ENCODE measurements at regions not wholly inside any gene's neighbourhood (a gene's known extent, or its start where the extent isn't known, plus 50 kb on each side); places are given as distances from the start of the nearest gene placed in this dataset.

DNA sequence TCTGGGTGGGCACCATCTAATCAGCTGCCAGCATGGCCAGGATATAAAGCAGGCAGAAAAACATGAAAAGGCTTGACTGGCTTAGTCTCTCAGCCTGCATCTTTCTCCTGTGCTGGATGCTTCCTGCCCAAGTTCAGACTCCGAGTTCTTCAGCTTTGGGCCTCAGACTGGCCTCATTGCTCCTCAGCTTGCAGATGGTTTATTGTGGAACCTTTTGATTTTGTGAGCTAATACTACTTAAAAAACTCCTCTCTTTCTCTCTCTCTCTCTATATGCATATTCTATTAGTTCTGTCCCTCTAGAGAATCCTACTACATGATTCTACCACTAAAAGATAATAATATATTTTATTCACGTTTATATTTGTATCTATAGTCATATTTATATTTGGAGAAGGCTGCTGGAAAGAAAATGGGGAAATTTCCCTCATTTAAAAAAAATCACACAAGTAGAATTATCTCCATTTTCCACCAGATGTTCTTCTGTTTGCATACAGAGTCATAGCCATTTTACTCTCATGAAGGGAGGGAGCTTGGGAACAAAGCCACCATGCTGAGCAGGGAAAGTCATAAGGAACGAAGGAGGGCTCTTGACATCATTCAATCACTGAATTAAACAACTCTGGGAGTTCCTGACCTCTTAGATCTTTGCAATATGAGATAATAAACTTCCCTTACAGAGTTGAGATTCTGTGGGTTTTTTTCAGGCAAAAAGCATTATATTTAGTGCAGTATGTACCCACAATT, 1137.4 kb upstream of the CDH18 start:
- ATAC-seq (ENCODE audit: insufficient read depth, low read depth) = no peak
- no peaks in the 10 kb centered on the region for H3K36me3 ChIP-seq (ENCODE audit: insufficient read depth, low read length)
- H3K9ac ChIP-seq (ENCODE audit: low read depth, low read length) = no peak overlapping the region
- no peak overlapping the region for H2AFZ ChIP-seq (ENCODE audit: low read depth, low read length)
- no peaks in the 10 kb centered on the region for H3K4me1 ChIP-seq (ENCODE audit: insufficient read depth, low read length)
- no peaks in the 10 kb centered on the region for H4K20me1 ChIP-seq (ENCODE audit: insufficient read depth, low read length)
- no peak for TF ChIP-seq EZH2 (IDR thresholded peaks at IDR 0.05; ENCODE audit: borderline replicate concordance, low read depth, low read length, severe bottlenecking)
- TF ChIP-seq, protein P1, sequence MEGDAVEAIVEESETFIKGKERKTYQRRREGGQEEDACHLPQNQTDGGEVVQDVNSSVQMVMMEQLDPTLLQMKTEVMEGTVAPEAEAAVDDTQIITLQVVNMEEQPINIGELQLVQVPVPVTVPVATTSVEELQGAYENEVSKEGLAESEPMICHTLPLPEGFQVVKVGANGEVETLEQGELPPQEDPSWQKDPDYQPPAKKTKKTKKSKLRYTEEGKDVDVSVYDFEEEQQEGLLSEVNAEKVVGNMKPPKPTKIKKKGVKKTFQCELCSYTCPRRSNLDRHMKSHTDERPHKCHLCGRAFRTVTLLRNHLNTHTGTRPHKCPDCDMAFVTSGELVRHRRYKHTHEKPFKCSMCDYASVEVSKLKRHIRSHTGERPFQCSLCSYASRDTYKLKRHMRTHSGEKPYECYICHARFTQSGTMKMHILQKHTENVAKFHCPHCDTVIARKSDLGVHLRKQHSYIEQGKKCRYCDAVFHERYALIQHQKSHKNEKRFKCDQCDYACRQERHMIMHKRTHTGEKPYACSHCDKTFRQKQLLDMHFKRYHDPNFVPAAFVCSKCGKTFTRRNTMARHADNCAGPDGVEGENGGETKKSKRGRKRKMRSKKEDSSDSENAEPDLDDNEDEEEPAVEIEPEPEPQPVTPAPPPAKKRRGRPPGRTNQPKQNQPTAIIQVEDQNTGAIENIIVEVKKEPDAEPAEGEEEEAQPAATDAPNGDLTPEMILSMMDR (IDR thresholded peaks at IDR 0.05; ENCODE audit: borderline replicate concordance, extremely low read depth, low read length, poor library complexity, severe bottlenecking) = no peak
- no peaks in the 10 kb centered on the region for H3K79me2 ChIP-seq (ENCODE audit: insufficient read depth, low read length)
- H3K27me3 ChIP-seq (ENCODE audit: insufficient read depth, low read length, poor library complexity) = no peaks in the 10 kb centered on the region
- no peak for DNase-seq
- H3K4me2 ChIP-seq (ENCODE audit: insufficient read depth, low read length) = no peak overlapping the region
- no peak overlapping the region for H3K4me3 ChIP-seq (ENCODE audit: low read depth in 1 of 2, low read length in 2 of 2)
- no peaks in the 10 kb centered on the region for H3K9me3 ChIP-seq (ENCODE audit: insufficient read depth, low read length, severe bottlenecking)
- H3K27ac ChIP-seq (ENCODE audit: low read length) = no peak overlapping the region

DNA sequence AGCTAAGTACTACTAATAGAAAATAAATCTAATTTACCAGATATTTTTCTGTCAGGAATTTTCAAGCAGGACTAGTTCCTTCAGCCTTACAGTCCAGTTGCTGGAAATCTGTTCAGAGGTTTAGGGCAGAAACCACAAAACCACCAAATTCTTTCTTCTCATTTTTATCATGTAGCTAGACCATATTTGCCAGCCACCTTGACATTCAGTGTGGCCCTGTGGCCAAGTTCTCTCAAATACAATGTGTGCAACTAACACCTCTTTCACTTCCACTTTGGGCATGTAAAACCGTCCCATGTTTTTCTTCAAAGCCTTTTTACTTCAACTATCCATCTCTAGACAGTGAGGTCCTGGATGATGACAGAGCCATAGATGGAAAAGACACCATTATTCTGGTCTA, 1133.2 kb upstream of the CDH18 start:
- Histone ChIP-seq H3K4me2 (ENCODE audit: insufficient read depth, low read length) (no peak overlapping the region), H3K27ac (ENCODE audit: low read length) (no peak overlapping the region), H3K27me3 (ENCODE audit: insufficient read depth, low read length, poor library complexity) (no peaks in the 10 kb centered on the region), H3K36me3 (ENCODE audit: insufficient read depth, low read length) (no peaks in the 10 kb centered on the region), H3K79me2 (ENCODE audit: insufficient read depth, low read length) (no peaks in the 10 kb centered on the region), H3K4me1 (ENCODE audit: insufficient read depth, low read length) (no peaks in the 10 kb centered on the region), H4K20me1 (ENCODE audit: insufficient read depth, low read length) (no peaks in the 10 kb centered on the region), H3K4me3 (ENCODE audit: low read depth in 1 of 2, low read length in 2 of 2) (no peak overlapping the region), H2AFZ (ENCODE audit: low read depth, low read length) (no peak overlapping the region), H3K9ac (ENCODE audit: low read depth, low read length) (no peak overlapping the region), H3K9me3 (ENCODE audit: insufficient read depth, low read length, severe bottlenecking) (no peaks in the 10 kb centered on the region)
- DNase-seq = no peak
- ATAC-seq (ENCODE audit: insufficient read depth, low read depth) = no peak
- no peak for TF ChIP-seq EZH2 (IDR thresholded peaks at IDR 0.05; ENCODE audit: borderline replicate concordance, low read depth, low read length, severe bottlenecking)
- TF ChIP-seq, protein P1 (IDR thresholded peaks at IDR 0.05; ENCODE audit: borderline replicate concordance, extremely low read depth, low read length, poor library complexity, severe bottlenecking) = no peak

DNA sequence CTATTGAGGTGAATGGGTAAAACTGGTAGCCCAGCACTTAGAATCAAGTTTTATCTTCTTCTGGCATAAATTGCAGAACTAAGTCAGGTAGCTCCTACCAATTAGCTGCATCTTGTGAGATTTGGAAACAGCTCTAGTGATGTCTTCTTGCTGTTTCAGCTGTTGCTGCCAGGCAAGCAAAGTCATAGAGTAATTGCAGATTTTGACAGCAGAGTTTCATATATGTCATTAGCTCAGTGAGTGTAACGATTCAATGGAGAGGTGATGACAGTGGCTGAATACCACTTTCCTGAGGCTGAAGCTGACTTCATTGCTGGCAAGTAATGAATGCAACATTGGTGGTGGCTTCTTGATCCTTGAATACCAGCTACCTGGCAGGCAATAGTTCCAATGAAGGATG, 1109.7 kb upstream of the CDH18 start:
- no peaks in the 10 kb centered on the region for H3K79me2 ChIP-seq (ENCODE audit: insufficient read depth, low read length)
- H3K4me3 ChIP-seq (ENCODE audit: low read depth in 1 of 2, low read length in 2 of 2) = no peak overlapping the region
- H3K36me3 ChIP-seq (ENCODE audit: insufficient read depth, low read length) = no peaks in the 10 kb centered on the region
- H3K4me2 ChIP-seq (ENCODE audit: insufficient read depth, low read length) = no peak overlapping the region
- H2AFZ ChIP-seq (ENCODE audit: low read depth, low read length) = no peak overlapping the region
- no peaks in the 10 kb centered on the region for H4K20me1 ChIP-seq (ENCODE audit: insufficient read depth, low read length)
- ATAC-seq (ENCODE audit: insufficient read depth, low read depth) = no peak
- no peaks in the 10 kb centered on the region for H3K9me3 ChIP-seq (ENCODE audit: insufficient read depth, low read length, severe bottlenecking)
- no peak overlapping the region for H3K9ac ChIP-seq (ENCODE audit: low read depth, low read length)
- no peak overlapping the region for H3K27ac ChIP-seq (ENCODE audit: low read length)
- H3K4me1 ChIP-seq (ENCODE audit: insufficient read depth, low read length) = no peaks in the 10 kb centered on the region
- TF ChIP-seq, protein P1 (IDR thresholded peaks at IDR 0.05; ENCODE audit: borderline replicate concordance, extremely low read depth, low read length, poor library complexity, severe bottlenecking) = no peak
- TF ChIP-seq EZH2 (IDR thresholded peaks at IDR 0.05; ENCODE audit: borderline replicate concordance, low read depth, low read length, severe bottlenecking) = no peak
- no peaks in the 10 kb centered on the region for H3K27me3 ChIP-seq (ENCODE audit: insufficient read depth, low read length, poor library complexity)
- DNase-seq = no peak

Measured in DND-41 (cell line).